ENCODE measurements at regions not wholly inside any gene's neighbourhood (a gene's known extent, or its start where the extent isn't known, plus 50 kb on each side); places are given as distances from the start of the nearest gene placed in this dataset.
A peak's percentile ranks its signal among the peaks of the same experiment; 100 is the strongest.

DNA sequence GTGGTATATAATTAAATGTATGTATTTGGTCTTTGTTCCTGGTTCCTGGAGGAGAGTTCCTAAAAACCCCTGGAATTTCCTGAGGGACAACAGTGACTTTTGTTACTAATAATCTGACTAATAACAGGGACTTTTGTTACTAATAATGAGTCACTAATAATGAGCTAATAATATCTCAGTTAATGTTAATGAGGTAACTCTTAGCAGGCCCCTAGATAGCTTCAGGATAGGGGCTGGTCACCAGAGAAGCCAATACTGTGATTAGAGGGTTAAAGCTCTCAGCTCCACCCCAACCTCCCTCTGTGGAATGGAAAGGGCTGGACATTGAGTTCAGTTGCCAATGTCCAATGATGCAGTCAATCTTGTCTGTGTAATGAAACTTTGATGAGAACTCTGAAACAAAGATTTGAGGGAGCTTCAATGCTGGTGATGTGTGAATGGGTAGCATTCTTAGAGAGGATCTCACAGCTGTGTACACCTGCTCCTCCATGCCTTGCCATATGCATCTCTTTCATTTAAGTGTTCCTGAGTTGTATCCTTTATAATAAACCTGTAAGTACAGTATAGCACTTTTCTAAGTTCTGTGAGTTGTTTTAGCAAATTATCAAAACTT lies 1431.4 kb upstream of the TENM4 start:
- TF ChIP-seq, protein P1, sequence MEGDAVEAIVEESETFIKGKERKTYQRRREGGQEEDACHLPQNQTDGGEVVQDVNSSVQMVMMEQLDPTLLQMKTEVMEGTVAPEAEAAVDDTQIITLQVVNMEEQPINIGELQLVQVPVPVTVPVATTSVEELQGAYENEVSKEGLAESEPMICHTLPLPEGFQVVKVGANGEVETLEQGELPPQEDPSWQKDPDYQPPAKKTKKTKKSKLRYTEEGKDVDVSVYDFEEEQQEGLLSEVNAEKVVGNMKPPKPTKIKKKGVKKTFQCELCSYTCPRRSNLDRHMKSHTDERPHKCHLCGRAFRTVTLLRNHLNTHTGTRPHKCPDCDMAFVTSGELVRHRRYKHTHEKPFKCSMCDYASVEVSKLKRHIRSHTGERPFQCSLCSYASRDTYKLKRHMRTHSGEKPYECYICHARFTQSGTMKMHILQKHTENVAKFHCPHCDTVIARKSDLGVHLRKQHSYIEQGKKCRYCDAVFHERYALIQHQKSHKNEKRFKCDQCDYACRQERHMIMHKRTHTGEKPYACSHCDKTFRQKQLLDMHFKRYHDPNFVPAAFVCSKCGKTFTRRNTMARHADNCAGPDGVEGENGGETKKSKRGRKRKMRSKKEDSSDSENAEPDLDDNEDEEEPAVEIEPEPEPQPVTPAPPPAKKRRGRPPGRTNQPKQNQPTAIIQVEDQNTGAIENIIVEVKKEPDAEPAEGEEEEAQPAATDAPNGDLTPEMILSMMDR (IDR thresholded peaks at IDR 0.05; ENCODE audit: extremely low read depth in 1 of 2, insufficient read depth in 1 of 2, low read depth in 1 of 2, low read length in 2 of 2), result no peak
- TF ChIP-seq JUN (IDR thresholded peaks at IDR 0.05; ENCODE audit: borderline replicate concordance, insufficient read depth, insufficient read length, low read depth) (peak; percentile 31), POLR2A (IDR thresholded peaks at IDR 0.05; ENCODE audit: low read depth, low read length) (no peak), GATA2 (IDR thresholded peaks at IDR 0.05; ENCODE audit: insufficient read depth, insufficient read length, low read depth, low read length) (no peak), POLR2AphosphoS5 (IDR thresholded peaks at IDR 0.05; ENCODE audit: insufficient read depth, low read depth, low read length) (no peak), EZH2 (IDR thresholded peaks at IDR 0.05; ENCODE audit: borderline replicate concordance, low read depth, low read length, severe bottlenecking) (no peak)
- TF ChIP-seq, protein P2, sequence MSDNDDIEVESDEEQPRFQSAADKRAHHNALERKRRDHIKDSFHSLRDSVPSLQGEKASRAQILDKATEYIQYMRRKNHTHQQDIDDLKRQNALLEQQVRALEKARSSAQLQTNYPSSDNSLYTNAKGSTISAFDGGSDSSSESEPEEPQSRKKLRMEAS (IDR thresholded peaks at IDR 0.05; ENCODE audit: insufficient read depth, insufficient read length), result no peak
